Smooth muscle cell (in vitro differentiated cells): ENCODE measurements at regions not wholly inside any gene's neighbourhood (a gene's known extent, or its start where the extent isn't known, plus 50 kb on each side); places are given as distances from the start of the nearest gene placed in this dataset.

Source experiments
- DNase-seq: peaks from one replicate; lab custom pipeline; 2025; ENCODE audit not compliant: unreplicated experiment; lab: John Stamatoyannopoulos, UW
- H2AFZ ChIP-seq: fragments of 200-600 bp; sonication (generic); 2 replicates; pipeline ENCODE4 v1.6.0; 2016; ENCODE audit warnings: antibody characterized with exemption, low read depth, mild to moderate bottlenecking
- H3F3A ChIP-seq: fragments of 200-600 bp; sonication (generic); 2 replicates; pipeline ENCODE4 v1.6.0; 2017; ENCODE audit warnings: antibody characterized with exemption, low read depth
- H3K27ac ChIP-seq: fragments of 200-600 bp; sonication (generic); 2 replicates; pipeline ENCODE4 v1.5.1; 2016; ENCODE audit warnings: low read depth, mild to moderate bottlenecking
- H3K27me3 ChIP-seq: fragments of 200-600 bp; sonication (generic); 2 replicates; pipeline ENCODE4 v1.6.1; 2016; ENCODE audit warnings: low read depth, mild to moderate bottlenecking
- H3K36me3 ChIP-seq: fragments of 200-600 bp; sonication (generic); 2 replicates; pipeline ENCODE4 v1.5.1; 2016; ENCODE audit warnings: low read depth
- H3K4me1 ChIP-seq: fragments of 200-600 bp; sonication (generic); 2 replicates; pipeline ENCODE4 v1.5.1; 2016; ENCODE audit warnings: low read depth
- H3K4me2 ChIP-seq: fragments of 200-600 bp; sonication (generic); 2 replicates; pipeline ENCODE4 v1.6.0; 2016; ENCODE audit warnings: mild to moderate bottlenecking
- H3K4me3 ChIP-seq: fragments of 200-600 bp; sonication (generic); 2 replicates; pipeline ENCODE4 v1.5.1; 2016; ENCODE audit warnings: mild to moderate bottlenecking
- H3K79me2 ChIP-seq: fragments of 200-600 bp; sonication (generic); 2 replicates; pipeline ENCODE4 v1.6.0; 2016; ENCODE audit warnings: low read depth, mild to moderate bottlenecking
- H3K9ac ChIP-seq: fragments of 200-600 bp; sonication (generic); 2 replicates; pipeline ENCODE4 v1.6.0; 2016; ENCODE audit warnings: low read depth
- H3K9me3 ChIP-seq: fragments of 200-600 bp; sonication (generic); replicated peaks from 2 replicates; pipeline ENCODE4 v1.5.1; 2016; ENCODE audit warnings: low read depth
- H4K20me1 ChIP-seq: fragments of 200-600 bp; sonication (generic); 2 replicates; pipeline ENCODE4 v1.6.0; 2016; ENCODE audit warnings: low read depth
- CTCF ChIP-seq: fragments of 200-600 bp; sonication (generic); IDR thresholded peaks from 2 replicates; pipeline ENCODE4 v1.5.1; 2017; ENCODE audit warnings: borderline replicate concordance, mild to moderate bottlenecking, antibody characterized with exemption; ENCODE audit not compliant: insufficient read depth, poor library complexity, severe bottlenecking
- WGBS: methylation state at CpG from one replicate; pipeline ENCODE4 v1.1.7; 2016; ENCODE audit warnings: low lambda C conversion rate; 5-methylcytosine and 5-hydroxymethylcytosine counted together

GRCh38 chr1:69228501-69228900 lies 339.2 kb upstream of the LRRC7 start:
- Histone ChIP-seq H2AFZ (no peak overlapping the region), H3K9me3 (no peaks in the 10 kb centered on the region), H3K4me2 (no peak overlapping the region), H3K4me3 (no peak overlapping the region), H3K4me1 (no peaks in the 10 kb centered on the region), H4K20me1 (no peaks in the 10 kb centered on the region), H3K36me3 (no peaks in the 10 kb centered on the region), H3K27ac (no peak overlapping the region), H3K27me3 (no peaks in the 10 kb centered on the region), H3K79me2 (no peaks in the 10 kb centered on the region), H3K9ac (no peak overlapping the region), H3F3A (no peaks in the 10 kb centered on the region)
- no peak for TF ChIP-seq CTCF
- DNase-seq = no peak
- 0% methylated on average over 1 of the region's 1 CpG for WGBS

- no peak overlapping the region for H3K4me2 ChIP-seq
- no peak overlapping the region for H3K4me3 ChIP-seq
- no peak overlapping the region for H3K27ac ChIP-seq
- no peak for DNase-seq
- no peaks in the 10 kb centered on the region for H3K9me3 ChIP-seq
- no peak for TF ChIP-seq CTCF
- H2AFZ ChIP-seq = no peak overlapping the region
- H3K36me3 ChIP-seq = no peaks in the 10 kb centered on the region
- no peaks in the 10 kb centered on the region for H3K79me2 ChIP-seq
- no peaks in the 10 kb centered on the region for H4K20me1 ChIP-seq
- H3K27me3 ChIP-seq = no peaks in the 10 kb centered on the region
- no peak overlapping the region for H3K9ac ChIP-seq
- no peaks in the 10 kb centered on the region for H3F3A ChIP-seq
- H3K4me1 ChIP-seq = no peaks in the 10 kb centered on the region
Measured at GRCh38 chr1:69230208-69230607, 337.5 kb upstream of the LRRC7 start.

GRCh38 chr1:69233463-69233862 lies 334.3 kb upstream of the LRRC7 start:
- no peak overlapping the region for H3K4me3 ChIP-seq
- H3K4me1 ChIP-seq = no peaks in the 10 kb centered on the region
- TF ChIP-seq CTCF = no peak
- no peak overlapping the region for H3K27ac ChIP-seq
- no peak for DNase-seq
- H3K9me3 ChIP-seq = no peaks in the 10 kb centered on the region
- H3K4me2 ChIP-seq = no peak overlapping the region
- H3K79me2 ChIP-seq = no peaks in the 10 kb centered on the region
- H3K36me3 ChIP-seq = no peaks in the 10 kb centered on the region
- H3K27me3 ChIP-seq = no peaks in the 10 kb centered on the region
- no peaks in the 10 kb centered on the region for H4K20me1 ChIP-seq
- no peak overlapping the region for H2AFZ ChIP-seq
- no peaks in the 10 kb centered on the region for H3F3A ChIP-seq
- H3K9ac ChIP-seq = no peak overlapping the region

GRCh38 chr1:69244211-69244610 lies 323.5 kb upstream of the LRRC7 start:
- H3K4me2 ChIP-seq = no peak overlapping the region
- no peaks in the 10 kb centered on the region for H3K79me2 ChIP-seq
- no peak overlapping the region for H3K4me3 ChIP-seq
- no peak for TF ChIP-seq CTCF
- no peaks in the 10 kb centered on the region for H3K27me3 ChIP-seq
- 67% methylated on average over 1 of the region's 1 CpG for WGBS
- H3K4me1 ChIP-seq = no peaks in the 10 kb centered on the region
- no peak overlapping the region for H2AFZ ChIP-seq
- no peaks in the 10 kb centered on the region for H3F3A ChIP-seq
- DNase-seq = no peak
- H3K9ac ChIP-seq = no peak overlapping the region
- no peaks in the 10 kb centered on the region for H3K36me3 ChIP-seq
- H3K9me3 ChIP-seq = no peaks in the 10 kb centered on the region
- no peak overlapping the region for H3K27ac ChIP-seq
- H4K20me1 ChIP-seq = no peaks in the 10 kb centered on the region
